Kasumi-1 (cell line): ENCODE measurements at regions not wholly inside any gene's neighbourhood (a gene's known extent, or its start where the extent isn't known, plus 50 kb on each side); places are given as distances from the start of the nearest gene placed in this dataset.
"Not testable (repeated sequence)": the region's sequence is repeated elsewhere in the genome, so short reads cannot be mapped to it uniquely, and the experiment has no call there.

Experiments
- DNase-seq, 2 experiments: peaks; one replicate each; lab custom pipeline; 2025; lab: John Stamatoyannopoulos, UW

DNA sequence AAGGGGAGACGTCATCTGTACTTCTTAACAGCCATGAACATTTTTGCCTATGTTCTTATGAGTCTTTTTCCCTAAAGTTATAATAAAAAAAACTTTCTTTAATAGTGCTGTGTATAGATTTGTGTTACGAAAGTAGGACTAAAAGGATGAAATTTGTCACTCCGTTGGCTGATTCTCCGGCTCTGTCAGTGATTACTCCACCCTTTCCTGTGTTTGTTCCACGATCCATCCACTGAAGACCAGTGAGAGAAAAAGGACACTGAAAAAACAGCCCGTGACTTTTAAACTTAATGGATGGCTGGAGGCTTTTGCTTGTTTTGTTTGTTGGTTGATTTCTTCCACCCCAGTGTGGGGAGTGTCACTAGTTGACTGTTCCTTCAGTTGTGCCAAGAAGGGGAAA, 232.0 kb upstream of the NOX3 start:
- DNase-seq: no peak

DNA sequence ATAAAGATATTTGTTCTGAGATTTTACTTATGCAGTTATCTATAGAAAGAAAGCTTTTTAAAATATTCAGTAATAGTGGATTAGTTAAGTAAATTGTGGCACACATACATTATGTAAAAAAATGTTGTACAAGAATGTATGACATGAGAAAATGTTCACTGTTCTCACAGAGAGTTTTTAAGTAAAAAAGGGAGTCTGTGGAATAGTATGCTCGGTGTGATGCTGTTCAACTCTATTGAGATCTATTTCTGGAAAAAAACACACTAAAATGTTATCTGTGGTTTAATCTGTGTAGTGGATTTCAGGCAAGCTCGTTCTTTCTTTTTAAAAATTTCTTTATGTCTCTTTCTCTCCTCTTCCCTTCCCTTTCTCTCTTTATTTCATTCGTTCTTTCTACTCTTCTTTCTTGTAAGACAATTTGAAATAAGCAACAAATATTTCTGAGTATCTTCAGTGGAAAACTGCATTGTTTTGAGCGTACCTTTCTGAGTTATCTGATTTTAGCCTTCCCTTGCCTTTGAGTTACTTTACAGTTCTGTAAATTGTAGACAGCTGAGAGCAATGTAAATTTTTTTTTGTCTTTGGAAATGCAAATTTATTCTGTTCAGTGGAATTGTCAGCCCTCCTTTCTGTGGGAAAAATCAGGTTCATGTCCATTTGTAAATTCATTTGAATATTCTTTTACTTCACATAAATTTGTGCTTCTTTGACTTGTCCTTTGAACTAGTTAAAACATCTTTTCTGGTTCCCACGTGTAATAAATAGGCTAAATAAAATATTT, 229.0 kb upstream of the NOX3 start:
- no peak for DNase-seq

DNA sequence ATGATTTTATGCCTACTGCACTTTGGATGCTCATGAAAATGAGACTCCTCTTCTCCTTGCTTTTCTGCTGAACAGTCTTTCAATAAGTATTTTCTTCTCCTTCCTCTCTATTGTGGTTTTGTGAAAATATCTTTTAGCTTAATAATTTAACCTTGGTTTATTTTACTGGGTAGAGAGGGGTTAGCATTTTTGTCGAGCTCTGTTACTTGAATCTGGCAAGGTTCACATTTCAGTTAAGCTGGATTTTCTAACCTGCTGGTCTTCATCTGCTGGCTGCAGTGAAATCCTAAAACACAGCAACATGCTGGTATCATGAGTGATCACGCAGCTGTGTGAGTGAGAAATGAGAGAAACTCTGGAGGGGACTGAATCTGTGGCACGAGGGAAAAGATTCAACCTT, 222.7 kb upstream of the NOX3 start:
- no peak for DNase-seq

GRCh38 chr6:155676346-155676745, 220.7 kb upstream of the NOX3 start:
- no peak for DNase-seq

DNA sequence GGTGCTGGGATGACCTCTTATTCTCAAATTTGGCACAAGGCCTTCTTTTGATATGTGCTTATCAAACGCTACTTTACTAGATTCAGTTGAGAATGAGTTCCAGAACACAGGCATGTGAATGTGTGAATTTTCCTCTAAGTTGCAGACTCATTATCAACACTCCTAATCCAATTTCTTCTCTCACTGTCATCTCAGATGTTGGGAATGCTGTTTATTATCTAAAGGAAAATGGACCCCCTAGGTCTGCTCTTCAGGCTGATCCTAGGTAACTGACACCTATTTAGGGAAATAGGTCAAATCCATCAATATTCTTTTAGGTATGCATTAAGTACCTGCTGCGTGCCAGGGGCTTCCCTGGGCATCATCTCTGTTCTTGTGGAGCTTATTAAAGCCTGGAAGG, 215.0 kb upstream of the NOX3 start:
- no peak for DNase-seq

- no peak for DNase-seq
Measured at GRCh38 chr6:155660251-155660977, 204.8 kb upstream of the NOX3 start.

DNA sequence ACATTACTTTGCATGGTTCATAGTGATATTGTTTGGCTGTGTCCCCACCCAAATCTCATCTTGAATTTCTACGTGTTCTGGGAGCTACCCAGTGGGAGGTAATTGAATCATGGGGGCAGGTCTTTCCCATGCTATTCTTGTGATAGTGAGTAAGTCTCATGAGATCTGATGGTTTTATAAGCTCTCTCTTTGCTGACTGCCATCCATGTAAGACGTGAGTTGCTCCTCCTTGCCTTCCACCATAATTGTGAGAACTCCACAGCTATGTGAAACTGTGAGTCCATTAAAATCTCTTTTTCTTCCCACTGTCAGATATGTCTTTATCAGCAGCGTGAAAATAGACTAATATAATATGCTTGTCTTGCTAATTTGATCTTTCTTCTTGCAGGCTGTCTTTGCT, 200.4 kb upstream of the NOX3 start:
- no peak for DNase-seq

DNA sequence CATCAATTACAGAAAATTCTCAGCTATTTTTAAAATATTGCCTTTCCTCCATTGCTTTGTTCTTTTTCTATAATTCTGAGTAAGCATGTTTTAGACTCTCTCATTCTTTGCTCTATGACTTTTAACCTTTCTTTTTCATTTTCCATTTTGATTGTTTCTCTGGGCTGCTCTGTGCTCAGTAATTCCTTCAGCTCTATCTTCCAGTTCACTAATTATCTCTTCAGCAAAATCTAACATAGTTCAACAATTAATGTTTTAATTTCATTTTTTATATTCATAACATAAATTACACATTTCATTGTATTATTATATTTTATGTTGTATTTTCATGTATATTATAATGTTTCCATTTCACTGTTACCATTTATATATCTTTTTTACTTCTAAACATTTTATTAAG, 198.8 kb upstream of the NOX3 start:
- DNase-seq: no peak

DNA sequence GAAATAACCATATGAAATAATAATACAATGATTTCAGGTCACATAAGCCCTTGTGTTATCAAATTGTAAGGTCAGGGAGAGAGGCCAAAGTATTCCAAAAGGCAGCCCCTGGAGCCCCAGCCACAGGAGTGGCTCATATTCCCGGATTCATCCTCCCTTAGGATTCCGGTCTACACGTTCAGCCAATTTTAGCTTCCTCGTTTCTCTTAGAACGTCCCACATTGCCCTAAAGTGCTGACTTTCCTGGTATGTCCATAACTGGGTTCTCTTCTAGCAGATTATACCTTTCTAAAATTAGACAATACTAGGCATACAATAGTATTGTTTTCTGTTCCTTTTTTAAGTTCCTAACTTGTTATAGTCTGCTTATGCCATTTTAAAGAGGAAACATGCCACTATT, 192.7 kb upstream of the NOX3 start:
- no peak for DNase-seq

DNA sequence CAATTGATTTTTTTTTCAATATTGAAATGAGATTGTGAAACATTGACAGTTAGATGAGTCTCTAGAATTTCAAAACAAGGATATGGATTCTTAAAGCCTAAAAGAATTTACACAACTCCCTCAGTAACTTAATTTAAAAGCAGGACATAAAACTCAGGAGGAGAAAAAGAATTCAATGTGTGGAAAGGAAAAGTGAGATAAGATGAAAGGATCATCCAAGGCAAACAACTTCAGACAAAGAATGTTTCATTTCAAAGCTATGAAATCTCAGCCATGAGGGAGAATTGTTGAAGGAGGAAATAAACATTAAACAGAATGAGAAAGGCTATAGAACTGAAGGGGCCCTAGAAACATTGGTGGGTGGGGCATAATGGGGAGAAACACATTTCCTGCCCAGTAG, 191.7 kb upstream of the NOX3 start:
- no peak for DNase-seq

DNA sequence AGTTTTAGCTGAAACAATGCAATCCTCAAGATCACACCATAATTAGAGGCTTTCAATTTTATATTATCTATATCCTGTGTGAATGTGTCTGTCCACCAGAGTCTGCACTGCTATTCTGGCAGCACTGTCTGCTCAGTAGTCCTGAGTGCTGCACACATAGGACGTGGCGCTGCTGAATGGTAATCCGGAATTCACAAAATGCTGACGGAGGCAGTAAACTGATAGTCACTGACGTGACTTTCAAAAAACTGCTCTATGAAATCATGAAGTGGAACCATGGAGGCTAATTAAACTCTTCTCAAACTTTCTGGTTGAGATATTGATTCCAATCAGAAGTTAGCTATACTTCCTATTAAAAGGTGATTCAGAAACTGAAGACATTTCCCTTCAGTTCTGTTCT, 190.8 kb upstream of the NOX3 start:
- no peak for DNase-seq

GRCh38 chr6:155645325-155645724, 189.7 kb upstream of the NOX3 start:
- DNase-seq: no peak

- DNase-seq: no peak
Measured at GRCh38 chr6:155641603-155642002, 186.0 kb upstream of the NOX3 start.

DNA sequence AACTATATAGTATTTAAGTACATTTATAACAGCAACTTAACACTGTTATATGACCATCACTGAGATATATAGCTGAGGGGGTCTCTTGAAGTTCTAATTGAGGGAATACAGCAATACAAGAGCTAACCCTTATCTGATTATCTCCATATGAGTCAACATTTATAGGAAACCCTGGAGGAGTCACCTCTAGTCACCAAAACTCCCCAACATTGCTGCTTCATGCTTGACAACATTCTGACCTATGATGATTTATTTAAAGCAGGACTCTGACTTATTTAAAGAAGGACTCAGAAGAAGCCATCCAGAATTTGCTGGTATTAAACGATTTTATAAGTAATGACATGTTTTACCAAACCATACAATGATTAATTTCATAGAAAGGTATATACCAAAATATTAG, 182.6 kb upstream of the NOX3 start:
- no peak for DNase-seq

DNA sequence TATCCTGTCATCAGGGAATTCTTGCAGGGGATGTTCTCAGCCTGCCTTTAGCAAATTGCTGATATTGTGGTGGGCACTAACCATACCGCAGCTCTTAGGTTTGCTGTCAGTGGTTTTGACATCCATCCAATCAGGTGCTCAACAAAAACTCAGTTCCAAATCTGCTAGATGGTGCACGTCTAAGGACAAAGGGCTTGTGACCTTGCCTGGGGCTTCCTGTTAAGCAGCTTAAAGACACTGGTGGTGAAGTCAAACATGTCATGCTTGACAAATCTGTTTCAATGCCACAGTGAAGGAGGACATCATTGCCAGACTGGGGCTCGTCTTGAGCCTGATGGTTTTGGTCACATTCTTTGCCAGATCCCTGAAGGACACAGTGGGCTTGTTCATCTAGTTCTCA, 179.8 kb upstream of the NOX3 start:
- no peak for DNase-seq

GRCh38 chr6:155630085-155630484, 174.4 kb upstream of the NOX3 start:
- DNase-seq: no peak

DNA sequence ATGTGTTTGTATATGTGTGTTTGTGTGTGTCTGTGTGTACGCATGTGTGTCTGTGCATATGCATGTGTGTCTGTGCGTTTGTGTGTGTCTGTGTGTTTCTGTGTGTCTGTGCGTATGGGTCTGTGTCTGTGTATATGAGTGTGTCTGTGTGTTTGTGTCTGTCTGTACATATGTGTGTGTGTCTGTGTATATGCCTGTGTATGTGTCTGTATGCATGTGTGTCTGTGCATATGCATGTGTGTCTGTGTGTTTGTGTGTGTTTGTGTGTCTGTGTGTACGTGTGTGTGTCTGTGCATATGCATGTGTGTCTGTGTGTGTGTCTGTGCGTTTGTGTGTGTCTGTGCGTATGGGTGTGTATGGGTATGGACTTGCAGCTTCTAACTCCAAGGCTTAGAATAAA, 174.0 kb upstream of the NOX3 start:
- no peak for DNase-seq

- DNase-seq: no peak
Measured at GRCh38 chr6:155628306-155628705, 172.7 kb upstream of the NOX3 start.

DNA sequence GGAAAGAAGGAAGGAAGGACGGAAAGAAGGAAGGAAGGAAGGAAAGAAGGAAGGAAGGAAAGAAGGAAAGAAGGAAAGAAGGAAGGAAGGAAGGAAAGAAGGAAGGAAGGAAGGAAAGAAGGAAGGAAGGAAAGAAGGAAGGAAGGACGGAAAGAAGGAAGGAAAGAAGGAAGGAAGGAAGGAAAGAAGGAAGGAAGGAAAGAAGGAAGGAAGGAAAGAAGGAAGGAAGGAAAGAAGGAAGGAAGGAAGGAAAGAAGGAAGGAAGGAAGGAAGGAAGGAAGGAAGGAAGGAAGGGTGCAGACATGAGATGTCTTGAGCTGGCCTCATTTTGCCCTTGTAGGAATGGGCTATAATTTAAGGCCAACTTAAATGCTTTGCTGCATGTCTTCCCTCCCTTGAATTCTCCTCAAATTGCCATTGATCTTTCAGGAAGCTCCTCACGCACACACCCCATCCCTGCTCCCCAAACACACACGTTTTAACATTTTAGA, 172.1 kb upstream of the NOX3 start:
- DNase-seq: not testable (repeated sequence)

DNA sequence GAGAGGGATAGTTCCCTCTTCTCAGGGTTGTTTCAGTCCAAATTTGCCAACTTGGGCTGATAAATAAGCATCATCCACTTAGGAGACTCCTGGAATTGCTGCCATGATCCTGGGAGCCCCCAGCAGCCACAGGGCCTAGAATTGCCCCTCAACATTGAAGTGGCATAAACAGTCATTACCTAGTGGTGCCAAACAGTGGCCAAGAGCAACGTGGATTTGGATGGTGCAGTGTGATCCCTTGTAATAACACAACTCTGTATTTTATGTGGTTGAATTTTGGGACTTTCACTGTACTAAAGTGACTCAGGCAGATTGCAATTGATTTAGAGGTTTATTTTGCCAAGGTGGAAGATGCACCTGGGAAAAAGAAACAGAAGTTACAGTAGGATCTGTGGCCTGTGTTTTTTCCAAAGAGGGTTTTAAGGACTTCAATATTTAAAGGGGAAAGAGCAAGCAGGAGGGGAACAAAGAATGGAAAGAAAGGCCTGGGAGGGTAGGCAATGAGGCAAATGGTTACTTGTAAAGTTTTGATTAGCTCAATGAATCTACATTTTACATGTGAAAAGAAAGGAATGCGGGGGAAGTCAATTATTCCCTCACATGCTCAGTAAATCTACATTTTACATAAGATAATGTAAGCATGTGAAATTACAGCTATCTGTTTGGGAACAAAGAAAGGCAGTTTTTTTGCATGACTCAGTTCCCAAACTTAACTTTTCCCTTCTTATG, 168.0 kb upstream of the NOX3 start:
- DNase-seq: no peak

DNA sequence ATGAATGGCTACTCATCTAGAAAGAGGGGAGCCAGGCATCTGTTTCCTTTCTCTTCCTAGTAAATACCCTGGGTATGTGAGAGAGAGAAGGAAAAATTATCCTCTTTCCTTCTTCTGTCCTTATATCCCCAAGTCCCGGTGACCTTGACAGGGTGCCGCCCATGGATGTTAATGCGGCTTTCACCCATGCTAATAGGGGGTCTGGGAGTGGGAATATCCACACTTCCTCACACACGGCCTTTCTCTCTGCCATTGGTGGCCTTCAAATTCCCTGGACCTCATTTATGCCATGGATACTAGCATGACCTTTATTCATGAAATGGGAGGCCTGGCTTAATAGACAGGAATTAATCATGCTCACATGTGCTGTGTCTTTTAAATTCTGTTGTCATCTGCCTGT, 159.0 kb upstream of the NOX3 start:
- DNase-seq: no peak

DNA sequence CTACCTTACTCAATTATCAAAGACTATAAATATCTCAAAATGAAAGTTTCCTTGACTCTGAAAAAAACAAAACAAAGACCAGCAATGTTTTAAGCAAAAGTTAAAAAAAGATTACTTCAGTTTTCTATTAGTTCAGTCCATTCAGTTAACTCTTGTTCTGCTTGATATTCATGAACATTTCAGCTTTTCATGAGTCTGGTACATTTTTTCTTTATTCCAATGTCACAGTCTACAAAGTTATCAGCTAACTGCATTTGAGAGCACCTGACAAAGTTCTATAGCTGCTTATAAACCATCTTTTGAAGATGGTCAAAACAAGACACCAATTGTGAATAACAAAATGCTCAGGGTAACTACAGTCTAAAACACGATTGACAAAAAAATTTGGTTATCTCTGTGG, 156.1 kb upstream of the NOX3 start:
- no peak for DNase-seq

GRCh38 chr6:155604991-155605390, 149.4 kb upstream of the NOX3 start:
- DNase-seq: no peak
